GM23338 (cell line): ENCODE measurements at regions not wholly inside any gene's neighbourhood (a gene's known extent, or its start where the extent isn't known, plus 50 kb on each side); places are given as distances from the start of the nearest gene placed in this dataset.

ENCODE experiments used
- ATAC-seq: fragments of 200-7000 bp; cut with Tn5 transposase; 3 replicates; pipeline ENCODE4 v1.9.1; 2020
- DNase-seq: peaks from one replicate; pipeline ENCODE4 v3.0.0-alpha.2; 2015; ENCODE audit warnings: low spot score
- H2AFZ ChIP-seq: fragments of 200-600 bp; sonication (generic); 2 replicates; pipeline ENCODE4 v1.8.0; 2016; ENCODE audit warnings: antibody characterized with exemption, mild to moderate bottlenecking, moderate library complexity
- H3F3A ChIP-seq: fragments of 200-600 bp; sonication (generic); replicated peaks from 2 replicates; pipeline ENCODE4 v1.8.0; 2017; ENCODE audit warnings: antibody characterized with exemption, mixed run types, low read depth
- H3K27ac ChIP-seq: fragments of 200-600 bp; sonication (generic); 2 replicates; pipeline ENCODE4 v1.6.1; 2016; ENCODE audit warnings: low read depth
- H3K27me3 ChIP-seq: fragments of 200-600 bp; sonication (generic); 2 replicates; pipeline ENCODE4 v1.8.0; 2016; ENCODE audit warnings: mild to moderate bottlenecking, mixed run types, moderate library complexity; ENCODE audit not compliant: insufficient read depth
- H3K36me3 ChIP-seq: fragments of 200-600 bp; sonication (generic); 2 replicates; pipeline ENCODE4 v1.8.0; 2016; ENCODE audit warnings: mild to moderate bottlenecking; ENCODE audit not compliant: insufficient read depth
- H3K4me1 ChIP-seq: fragments of 200-600 bp; sonication (generic); 2 replicates; pipeline ENCODE4 v1.8.0; 2016; ENCODE audit warnings: mild to moderate bottlenecking, moderate library complexity; ENCODE audit not compliant: insufficient read depth
- H3K4me2 ChIP-seq: fragments of 200-600 bp; sonication (generic); 2 replicates; pipeline ENCODE4 v1.7.1; 2017; ENCODE audit warnings: mixed run types
- H3K4me3 ChIP-seq: fragments of 200-600 bp; sonication (generic); 2 replicates; pipeline ENCODE4 v1.6.1; 2016; ENCODE audit warnings: mixed run types
- H3K79me2 ChIP-seq: fragments of 200-600 bp; sonication (generic); replicated peaks from 2 replicates; pipeline ENCODE4 v1.8.0; 2017; ENCODE audit warnings: mild to moderate bottlenecking; ENCODE audit not compliant: insufficient read depth
- H3K9me2 ChIP-seq: fragments of 200-600 bp; sonication (generic); 2 replicates; pipeline ENCODE4 v1.8.0; 2017; ENCODE audit not compliant: insufficient read depth
- H4K20me1 ChIP-seq: fragments of 200-600 bp; sonication (generic); replicated peaks from 2 replicates; pipeline ENCODE4 v1.8.0; 2017; ENCODE audit warnings: mild to moderate bottlenecking; ENCODE audit not compliant: insufficient read depth
- H3K27ac Mint-ChIP-seq: 2 replicates; pipeline ENCODE4 v1.8.0; 2020; ENCODE audit warnings: inconsistent platforms, mild to moderate bottlenecking, moderate library complexity, mixed read lengths
- H3K27me3 Mint-ChIP-seq: 3 replicates; pipeline ENCODE4 v1.8.0; 2022; ENCODE audit warnings: low read depth, mild to moderate bottlenecking, moderate library complexity, mixed read lengths, inconsistent platforms; ENCODE audit not compliant: insufficient read depth, poor library complexity
- H3K36me3 Mint-ChIP-seq: 3 replicates; pipeline ENCODE4 v1.8.0; 2021; ENCODE audit warnings: low read depth, mild to moderate bottlenecking, inconsistent platforms, moderate library complexity, mixed read lengths
- H3K4me1 Mint-ChIP-seq: 3 replicates; pipeline ENCODE4 v1.8.0; 2020; ENCODE audit warnings: mild to moderate bottlenecking, inconsistent platforms, mixed read lengths
- H3K4me3 Mint-ChIP-seq: 3 replicates; pipeline ENCODE4 v1.8.0; 2021; ENCODE audit warnings: moderate library complexity, mild to moderate bottlenecking, inconsistent platforms, mixed read lengths
- H3K9me3 Mint-ChIP-seq: 3 replicates; pipeline ENCODE4 v1.8.0; 2020; ENCODE audit warnings: moderate library complexity, mild to moderate bottlenecking, inconsistent platforms, mixed read lengths
- CREB1 ChIP-seq: fragments of 250-450 bp; sonication (Bioruptor Pico); IDR thresholded peaks from 2 replicates; pipeline ENCODE4 v1.5.0; 2020; ENCODE audit warnings: low read depth, mild to moderate bottlenecking, moderate library complexity
- EZH2 ChIP-seq: fragments of 200-600 bp; sonication (generic); IDR thresholded peaks from one replicate; pipeline ENCODE4 v1.8.0; 2017; ENCODE audit warnings: antibody characterized with exemption, mild to moderate bottlenecking, low read depth; ENCODE audit not compliant: unreplicated experiment
- JUNB ChIP-seq: IDR thresholded peaks from one replicate; pipeline ENCODE4 v1.6.1; 2016; ENCODE audit warnings: antibody characterized with exemption; ENCODE audit not compliant: unreplicated experiment
- NANOG ChIP-seq: IDR thresholded peaks from 2 replicates; pipeline ENCODE4 v1.6.1; 2016; ENCODE audit warnings: antibody characterized with exemption, borderline replicate concordance
- POLR2AphosphoS5 ChIP-seq: IDR thresholded peaks from 2 replicates; pipeline ENCODE4 v1.6.1; 2016; ENCODE audit warnings: antibody characterized with exemption, low read depth
- STAT1 ChIP-seq: IDR thresholded peaks from one replicate; pipeline ENCODE4 v1.6.1; 2016; ENCODE audit warnings: antibody characterized with exemption; ENCODE audit not compliant: unreplicated experiment
- ZNF331 ChIP-seq: fragments of 250-450 bp; sonication (Bioruptor Pico); IDR thresholded peaks from 2 replicates; pipeline ENCODE4 v1.5.0; 2020; ENCODE audit warnings: low read depth, mild to moderate bottlenecking, moderate library complexity
- ZNF462 ChIP-seq: fragments of 250-450 bp; sonication (Bioruptor Pico); IDR thresholded peaks from 2 replicates; pipeline ENCODE4 v1.5.0; 2020; ENCODE audit warnings: mild to moderate bottlenecking, moderate library complexity
- TF ChIP-seq, protein P1 (sequence below): IDR thresholded peaks from 2 replicates; pipeline ENCODE4 v1.6.1; 2016; ENCODE audit warnings: antibody characterized with exemption

DNA sequence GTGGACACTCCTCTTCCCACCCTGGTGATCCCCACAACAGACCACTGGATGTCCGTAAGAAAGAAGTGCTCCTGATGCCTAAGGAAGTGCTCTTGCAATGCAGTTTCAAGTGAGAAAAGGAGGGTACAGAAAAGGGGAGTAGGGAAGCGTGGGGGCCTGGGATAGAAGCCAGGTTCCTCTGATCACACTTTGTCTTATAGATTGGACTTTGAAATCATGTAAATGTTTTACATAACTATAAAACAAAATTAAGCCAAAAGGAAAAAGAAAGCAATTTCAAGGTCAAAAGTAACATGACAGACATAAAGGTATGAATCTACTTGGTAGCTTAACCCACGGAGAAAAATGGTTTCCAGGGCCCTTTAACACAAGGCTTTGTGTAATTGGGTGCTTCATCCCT is 107.3 kb upstream of the TRPM1 start (continued):
- no peak for TF ChIP-seq ZNF462 (CRISPR knock-in tag)
- no peak for TF ChIP-seq EZH2
- no peak for TF ChIP-seq JUNB
- TF ChIP-seq, protein P1, sequence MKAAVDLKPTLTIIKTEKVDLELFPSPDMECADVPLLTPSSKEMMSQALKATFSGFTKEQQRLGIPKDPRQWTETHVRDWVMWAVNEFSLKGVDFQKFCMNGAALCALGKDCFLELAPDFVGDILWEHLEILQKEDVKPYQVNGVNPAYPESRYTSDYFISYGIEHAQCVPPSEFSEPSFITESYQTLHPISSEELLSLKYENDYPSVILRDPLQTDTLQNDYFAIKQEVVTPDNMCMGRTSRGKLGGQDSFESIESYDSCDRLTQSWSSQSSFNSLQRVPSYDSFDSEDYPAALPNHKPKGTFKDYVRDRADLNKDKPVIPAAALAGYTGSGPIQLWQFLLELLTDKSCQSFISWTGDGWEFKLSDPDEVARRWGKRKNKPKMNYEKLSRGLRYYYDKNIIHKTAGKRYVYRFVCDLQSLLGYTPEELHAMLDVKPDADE, result no peak

GRCh38 chr15:31211353-31211752 is 109.8 kb upstream of the TRPM1 start:
- Histone ChIP-seq H3K4me1 (no peaks in the 10 kb centered on the region), H2AFZ (no peak overlapping the region), H3K36me3 (no peaks in the 10 kb centered on the region), H3K4me2 (no peak overlapping the region), H4K20me1 (no peaks in the 10 kb centered on the region), H3F3A (no peaks in the 10 kb centered on the region), H3K79me2 (no peaks in the 10 kb centered on the region), H3K27me3 (no peaks in the 10 kb centered on the region), H3K4me3 (no peak overlapping the region), H3K27ac (no peak overlapping the region), H3K9me2 (no peaks in the 10 kb centered on the region)
- H3K9me3 Mint-ChIP-seq, result peaks cover 14% of the 10 kb centered on the region; the same call in 1 of the 3 replicates
- DNase-seq (no peak), ATAC-seq (no peak)
- H3K27ac Mint-ChIP-seq, result no peak overlapping the region
- no peaks in the 10 kb centered on the region for H3K4me1 Mint-ChIP-seq
- H3K4me3 Mint-ChIP-seq, result no peak overlapping the region
- H3K36me3 Mint-ChIP-seq, result no peaks in the 10 kb centered on the region
- peaks cover 4% of the 10 kb centered on the region for H3K27me3 Mint-ChIP-seq
- peak; percentile 88 for TF ChIP-seq ZNF331
- TF ChIP-seq EZH2, result no peak
- no peak for TF ChIP-seq NANOG
- TF ChIP-seq STAT1, result no peak
- TF ChIP-seq CREB1 (CRISPR knock-in tag), result no peak
- TF ChIP-seq, protein P1, result no peak
- TF ChIP-seq POLR2AphosphoS5, result no peak
